ENCODE measurements at regions not wholly inside any gene's neighbourhood (a gene's known extent, or its start where the extent isn't known, plus 50 kb on each side); places are given as distances from the start of the nearest gene placed in this dataset.

DNA sequence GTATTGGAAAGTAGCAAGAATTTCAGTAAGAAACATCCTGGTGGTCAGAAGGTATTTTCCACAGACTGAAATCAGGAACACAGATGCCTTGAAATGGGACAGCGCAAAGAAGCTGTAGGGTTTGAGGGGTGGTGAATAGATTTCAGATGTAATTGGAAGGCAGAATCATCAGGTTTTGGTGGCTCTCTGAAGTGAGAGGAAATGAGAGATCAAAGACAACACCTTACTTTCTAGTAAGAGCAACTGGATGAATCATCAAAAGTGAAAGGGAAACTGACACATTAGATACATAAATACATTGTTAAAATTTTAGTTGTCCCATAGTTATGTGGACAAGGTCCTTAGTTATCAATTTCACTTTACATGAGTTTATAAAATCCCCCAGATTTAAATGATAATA is 188.2 kb upstream of the SLC27A6 start:
- Mint-ChIP-seq H3K27ac (no peak overlapping the region), H3K36me3 (no peaks in the 10 kb centered on the region), H3K9me3 (no peaks in the 10 kb centered on the region), H3K4me1 (ENCODE audit: unreplicated experiment) (peaks cover 30% of the 10 kb centered on the region), H3K4me3 (no peak overlapping the region), H3K27me3 (no peaks in the 10 kb centered on the region)
- no peak for DNase-seq (ENCODE audit: extremely low spot score, unreplicated experiment)
- TF ChIP-seq, protein P1, sequence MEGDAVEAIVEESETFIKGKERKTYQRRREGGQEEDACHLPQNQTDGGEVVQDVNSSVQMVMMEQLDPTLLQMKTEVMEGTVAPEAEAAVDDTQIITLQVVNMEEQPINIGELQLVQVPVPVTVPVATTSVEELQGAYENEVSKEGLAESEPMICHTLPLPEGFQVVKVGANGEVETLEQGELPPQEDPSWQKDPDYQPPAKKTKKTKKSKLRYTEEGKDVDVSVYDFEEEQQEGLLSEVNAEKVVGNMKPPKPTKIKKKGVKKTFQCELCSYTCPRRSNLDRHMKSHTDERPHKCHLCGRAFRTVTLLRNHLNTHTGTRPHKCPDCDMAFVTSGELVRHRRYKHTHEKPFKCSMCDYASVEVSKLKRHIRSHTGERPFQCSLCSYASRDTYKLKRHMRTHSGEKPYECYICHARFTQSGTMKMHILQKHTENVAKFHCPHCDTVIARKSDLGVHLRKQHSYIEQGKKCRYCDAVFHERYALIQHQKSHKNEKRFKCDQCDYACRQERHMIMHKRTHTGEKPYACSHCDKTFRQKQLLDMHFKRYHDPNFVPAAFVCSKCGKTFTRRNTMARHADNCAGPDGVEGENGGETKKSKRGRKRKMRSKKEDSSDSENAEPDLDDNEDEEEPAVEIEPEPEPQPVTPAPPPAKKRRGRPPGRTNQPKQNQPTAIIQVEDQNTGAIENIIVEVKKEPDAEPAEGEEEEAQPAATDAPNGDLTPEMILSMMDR (conservative IDR thresholded peaks at IDR 0.05), result no peak

GRCh38 chr5:128778474-128778873 is 186.8 kb upstream of the SLC27A6 start:
- no peaks in the 10 kb centered on the region for H3K36me3 Mint-ChIP-seq
- no peaks in the 10 kb centered on the region for H3K27me3 Mint-ChIP-seq
- H3K4me1 Mint-ChIP-seq (ENCODE audit: unreplicated experiment), result peaks cover 26% of the 10 kb centered on the region
- H3K9me3 Mint-ChIP-seq, result peaks cover 3% of the 10 kb centered on the region
- TF ChIP-seq, protein P1 (conservative IDR thresholded peaks at IDR 0.05), result no peak
- no peak for DNase-seq (ENCODE audit: extremely low spot score, unreplicated experiment)
- peak overlapping the region; percentile 23 for H3K27ac Mint-ChIP-seq
- peak overlapping the region; percentile 46 for H3K4me3 Mint-ChIP-seq

DNA sequence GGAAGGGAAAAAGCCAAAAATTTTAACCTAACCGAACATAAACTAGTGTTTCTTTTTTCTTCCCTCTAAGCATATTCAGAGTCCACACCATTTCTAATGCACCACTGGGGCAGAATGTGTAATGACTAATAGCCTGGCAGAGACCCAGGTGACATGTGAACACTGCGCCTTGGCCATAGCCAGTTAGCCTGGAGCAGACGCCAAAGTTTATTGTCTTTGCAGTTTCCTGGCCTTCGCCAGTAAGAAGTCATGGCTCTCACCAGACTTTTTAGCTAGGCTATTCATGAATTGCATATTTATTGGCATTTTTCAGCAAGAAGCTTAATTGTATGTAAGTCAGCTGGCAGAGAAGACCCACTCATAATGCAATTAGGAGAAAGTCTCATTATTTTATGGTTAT is 182.8 kb upstream of the SLC27A6 start:
- no peaks in the 10 kb centered on the region for H3K27me3 Mint-ChIP-seq
- no peak for DNase-seq (ENCODE audit: extremely low spot score, unreplicated experiment)
- no peak overlapping the region for H3K4me3 Mint-ChIP-seq
- peaks cover 5% of the 10 kb centered on the region for H3K9me3 Mint-ChIP-seq
- no peaks in the 10 kb centered on the region for H3K36me3 Mint-ChIP-seq
- peaks cover 19% of the 10 kb centered on the region for H3K4me1 Mint-ChIP-seq (ENCODE audit: unreplicated experiment)
- TF ChIP-seq, protein P1 (conservative IDR thresholded peaks at IDR 0.05), result no peak
- no peak overlapping the region for H3K27ac Mint-ChIP-seq

GRCh38 chr5:128784726-128785125 is 180.6 kb upstream of the SLC27A6 start:
- Mint-ChIP-seq H3K36me3 (no peaks in the 10 kb centered on the region), H3K4me3 (no peak overlapping the region)

DNA sequence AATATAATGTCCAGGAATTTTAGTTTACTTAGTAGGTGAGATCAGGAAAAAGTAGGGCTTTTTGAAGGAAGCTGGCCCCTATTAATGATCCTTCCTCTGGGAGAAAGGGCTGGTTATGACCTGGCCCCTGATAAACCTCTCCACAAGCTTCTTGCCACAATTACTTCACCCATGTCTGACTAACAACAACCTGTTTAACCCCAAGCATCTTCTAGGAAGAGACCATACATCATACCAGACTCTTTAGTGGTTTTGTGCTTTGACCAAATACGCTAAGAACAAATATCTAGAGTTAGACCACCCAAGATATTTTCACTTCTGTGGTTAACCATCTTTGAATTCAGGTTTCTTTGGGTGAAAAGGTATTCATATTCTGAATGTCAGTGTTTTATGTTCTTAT is 174.0 kb upstream of the SLC27A6 start:
- no peak for DNase-seq (ENCODE audit: extremely low spot score, unreplicated experiment)
- Mint-ChIP-seq H3K4me3 (no peak overlapping the region), H3K36me3 (no peaks in the 10 kb centered on the region), H3K4me1 (ENCODE audit: unreplicated experiment) (peaks cover 7% of the 10 kb centered on the region), H3K27ac (no peak overlapping the region), H3K9me3 (no peaks in the 10 kb centered on the region), H3K27me3 (no peaks in the 10 kb centered on the region)
- TF ChIP-seq, protein P1 (conservative IDR thresholded peaks at IDR 0.05), result no peak

More at GRCh38 chr5:128784726-128785125, 180.6 kb upstream of the SLC27A6 start:
- Mint-ChIP-seq H3K9me3 (peaks cover 5% of the 10 kb centered on the region), H3K27me3 (no peaks in the 10 kb centered on the region), H3K27ac (no peak overlapping the region), H3K4me1 (ENCODE audit: unreplicated experiment) (no peaks in the 10 kb centered on the region)
- TF ChIP-seq, protein P1 (conservative IDR thresholded peaks at IDR 0.05), result no peak
- DNase-seq (ENCODE audit: extremely low spot score, unreplicated experiment), result no peak

DNA sequence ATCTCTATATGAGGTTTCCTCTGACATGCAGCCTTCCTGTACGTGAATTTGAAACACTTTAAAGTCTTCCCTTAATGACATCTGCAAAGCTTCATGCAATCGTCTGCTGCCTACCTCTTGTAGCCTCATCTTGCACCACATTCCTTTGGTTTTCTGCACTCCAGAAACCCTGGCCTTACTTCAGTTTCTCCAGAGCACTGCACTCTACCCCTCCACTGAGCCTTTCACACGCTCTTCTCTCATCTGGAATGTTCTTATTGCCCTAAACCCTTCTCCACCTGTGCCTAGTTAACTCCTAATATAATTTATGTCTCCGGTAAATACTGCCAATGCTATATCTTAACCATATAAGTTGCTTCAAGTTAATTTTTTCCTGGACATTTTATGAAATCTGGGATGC is 168.8 kb upstream of the SLC27A6 start:
- TF ChIP-seq, protein P1 (conservative IDR thresholded peaks at IDR 0.05), result no peak
- no peaks in the 10 kb centered on the region for H3K27me3 Mint-ChIP-seq
- no peak overlapping the region for H3K27ac Mint-ChIP-seq
- no peak overlapping the region for H3K4me3 Mint-ChIP-seq
- H3K4me1 Mint-ChIP-seq (ENCODE audit: unreplicated experiment), result peaks cover 7% of the 10 kb centered on the region
- H3K36me3 Mint-ChIP-seq, result no peaks in the 10 kb centered on the region
- no peaks in the 10 kb centered on the region for H3K9me3 Mint-ChIP-seq
- DNase-seq (ENCODE audit: extremely low spot score, unreplicated experiment), result no peak
